WERI-Rb-1 (cell line): ENCODE measurements at regions not wholly inside any gene's neighbourhood (a gene's known extent, or its start where the extent isn't known, plus 50 kb on each side); places are given as distances from the start of the nearest gene placed in this dataset.
"Not testable (repeated sequence)": the region's sequence is repeated elsewhere in the genome, so short reads cannot be mapped to it uniquely, and the experiment has no call there.

Source experiments
- DNase-seq: peaks from one replicate; pipeline ENCODE4 v3.0.0-alpha.2; 2020
- H3K27ac ChIP-seq: fragments of 250-450 bp; sonication (Bioruptor Pico); 2 replicates; pipeline ENCODE4 v1.5.1; 2020; ENCODE audit warnings: mild to moderate bottlenecking, moderate library complexity
- H3K27me3 ChIP-seq: fragments of 250-450 bp; sonication (Bioruptor Pico); 2 replicates; pipeline ENCODE4 v1.5.1; 2021; ENCODE audit warnings: mild to moderate bottlenecking, low read depth, moderate library complexity; ENCODE audit not compliant: insufficient read depth, severe bottlenecking
- H3K36me3 ChIP-seq: fragments of 250-450 bp; sonication (Bioruptor Pico); 2 replicates; pipeline ENCODE4 v1.5.1; 2020; ENCODE audit warnings: mild to moderate bottlenecking, moderate library complexity
- H3K4me3 ChIP-seq: 2 replicates; pipeline ENCODE4 v1.5.1; 2011; ENCODE audit warnings: low read depth, mild to moderate bottlenecking, control low read depth, low read length
- H3K9me3 ChIP-seq: fragments of 250-450 bp; sonication (Bioruptor Pico); 2 replicates; pipeline ENCODE4 v1.5.1; 2021; ENCODE audit warnings: mild to moderate bottlenecking, moderate library complexity; ENCODE audit not compliant: severe bottlenecking

DNA sequence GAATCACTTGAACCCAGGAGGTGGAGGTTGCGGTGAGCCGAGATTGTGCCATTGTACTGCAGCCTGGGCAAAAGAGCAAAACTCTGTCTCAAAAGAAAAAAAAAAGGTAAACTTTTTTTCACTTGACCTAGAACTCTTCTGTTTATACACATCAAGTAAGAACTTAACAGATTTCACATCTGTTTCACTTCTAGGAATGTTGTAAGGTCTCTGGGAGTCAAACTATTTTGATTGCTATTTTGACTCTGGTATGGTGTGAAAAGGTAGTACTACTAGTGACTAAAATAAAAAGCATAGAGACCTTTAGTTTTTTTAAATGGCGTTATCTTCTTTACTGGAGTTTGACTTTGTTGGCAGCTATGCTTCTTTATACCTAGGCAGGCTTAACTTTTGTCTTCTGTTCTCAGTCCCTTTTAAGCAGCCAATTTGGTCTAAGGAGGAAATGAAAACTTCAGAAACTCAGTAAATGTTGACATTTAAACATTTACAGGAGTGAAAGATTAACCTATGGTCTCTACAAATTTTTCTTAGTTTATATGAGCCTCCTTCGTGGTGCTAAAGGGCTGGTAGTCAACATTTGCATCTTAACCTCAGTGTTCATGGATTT lies 84.7 kb downstream of the METTL2B start:
- not testable (repeated sequence) for DNase-seq, H3K36me3 ChIP-seq, H3K27ac ChIP-seq, H3K9me3 ChIP-seq, H3K27me3 ChIP-seq, H3K4me3 ChIP-seq

DNA sequence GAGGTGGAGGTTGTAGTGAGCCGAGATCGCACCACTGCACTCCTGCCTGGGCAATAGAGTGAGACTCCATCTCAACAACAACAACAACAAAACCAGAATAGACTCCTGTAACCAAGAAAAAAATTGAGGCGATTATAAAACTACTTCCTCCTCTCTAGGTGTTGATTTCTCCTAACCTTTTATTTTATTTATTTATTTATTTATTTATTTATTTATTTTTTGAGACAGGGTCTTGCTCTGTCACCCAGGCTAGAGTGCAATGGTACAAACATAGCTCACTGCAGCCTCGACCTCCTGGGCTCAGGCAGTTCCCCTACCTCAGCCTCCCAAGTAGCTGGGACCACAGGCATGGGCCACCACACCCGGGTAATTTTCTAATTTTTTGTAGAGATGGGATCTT lies 86.2 kb downstream of the METTL2B start:
- H3K36me3 ChIP-seq, H3K9me3 ChIP-seq, H3K27me3 ChIP-seq, H3K27ac ChIP-seq, DNase-seq, H3K4me3 ChIP-seq: not testable (repeated sequence)

DNA sequence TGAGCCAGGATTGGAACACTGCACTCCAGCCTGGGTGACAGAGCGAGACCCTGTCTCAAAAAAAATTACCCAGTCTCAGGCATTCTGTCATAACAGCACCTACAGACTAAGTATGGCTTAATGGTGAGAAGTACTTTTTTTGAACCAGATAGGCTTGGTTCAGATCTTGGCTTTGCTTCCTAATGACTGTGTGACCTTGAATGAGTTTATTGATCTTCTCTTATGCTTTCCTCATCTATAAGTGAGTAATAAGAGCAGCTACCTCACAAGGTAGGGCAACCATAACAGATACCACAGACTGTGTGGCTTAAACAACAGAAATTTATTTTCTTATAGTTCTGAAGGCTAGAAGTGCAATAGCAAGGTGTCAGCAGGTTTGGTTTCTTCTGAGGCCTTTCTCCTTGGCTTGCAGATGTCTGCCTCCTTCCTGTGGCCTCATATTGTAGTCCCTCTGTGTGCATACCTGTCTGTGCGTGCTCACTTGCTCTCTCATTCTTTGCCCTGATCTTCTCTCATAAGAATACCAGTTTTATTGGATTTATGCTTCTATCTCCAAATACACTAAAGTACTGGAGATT lies 87.7 kb downstream of the METTL2B start:
- H3K27ac ChIP-seq, H3K27me3 ChIP-seq, H3K4me3 ChIP-seq: not testable (repeated sequence)

DNA sequence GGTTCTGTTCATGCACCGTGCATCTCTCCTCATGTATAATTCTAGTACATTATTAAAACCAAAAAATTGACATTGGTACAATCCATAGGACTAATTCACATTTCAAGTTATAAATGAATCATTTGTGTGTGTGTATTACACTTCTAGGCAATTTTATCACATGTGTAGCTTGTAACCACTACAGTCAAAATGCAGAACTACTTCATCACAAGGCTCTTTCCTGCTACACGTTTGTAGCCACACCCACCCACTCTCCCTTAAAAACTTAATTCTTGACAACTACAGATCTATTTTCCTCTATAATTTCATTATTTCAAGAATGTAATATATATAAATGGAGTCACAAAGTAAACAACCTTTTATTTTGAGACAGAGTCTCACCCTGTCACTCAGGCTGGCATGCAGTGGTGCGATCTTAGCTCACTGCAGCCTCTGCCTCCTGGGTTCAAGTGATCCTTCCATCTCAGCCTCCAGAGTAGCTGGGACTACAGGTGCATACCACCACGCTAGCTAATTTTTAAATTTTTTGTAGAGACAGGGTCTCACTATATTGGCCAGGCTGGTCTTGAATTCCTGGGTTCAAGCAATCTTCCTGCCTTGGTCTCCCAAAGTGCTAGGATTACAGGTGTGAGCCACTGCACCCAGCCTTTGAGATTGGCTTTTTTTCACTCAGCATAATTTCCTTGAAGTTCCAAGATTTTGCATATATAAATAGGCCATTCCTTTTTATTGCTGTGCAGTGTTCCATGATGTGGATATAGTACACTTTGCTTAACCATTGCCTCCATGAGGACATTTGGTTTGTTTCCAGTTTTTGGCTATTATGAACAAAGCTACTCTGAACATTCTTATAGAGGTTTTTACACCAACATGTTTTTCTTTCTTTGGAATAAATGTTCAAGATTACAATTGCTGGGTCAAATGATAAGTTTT lies 88.7 kb downstream of the METTL2B start:
- not testable (repeated sequence) for H3K4me3 ChIP-seq, H3K27me3 ChIP-seq, H3K36me3 ChIP-seq, DNase-seq, H3K9me3 ChIP-seq, H3K27ac ChIP-seq

More for the DNA sequence above, 87.7 kb downstream of the METTL2B start:
- not testable (repeated sequence) for H3K9me3 ChIP-seq, DNase-seq, H3K36me3 ChIP-seq

DNA sequence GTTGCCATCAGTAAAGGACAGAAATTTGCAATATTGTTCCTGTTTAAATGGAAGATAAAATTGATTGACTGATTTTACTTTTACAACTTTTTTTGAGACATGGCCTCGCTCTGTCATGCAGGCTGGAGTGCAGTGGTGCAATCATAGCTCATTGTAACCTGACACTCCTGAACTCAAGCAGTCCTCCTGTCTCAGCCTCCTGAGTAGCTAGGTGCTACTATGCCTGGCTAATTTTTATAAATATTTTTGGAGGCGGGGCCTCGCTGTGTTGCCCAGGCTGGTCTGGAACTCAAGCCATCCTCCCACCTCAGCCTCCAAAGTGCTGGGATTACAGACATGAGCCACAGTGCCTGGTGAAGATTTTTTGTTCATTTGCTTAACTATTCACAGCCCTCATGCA lies 96.8 kb upstream of the GARIN1A start:
- not testable (repeated sequence) for H3K4me3 ChIP-seq, H3K27ac ChIP-seq, DNase-seq, H3K27me3 ChIP-seq, H3K9me3 ChIP-seq, H3K36me3 ChIP-seq

DNA sequence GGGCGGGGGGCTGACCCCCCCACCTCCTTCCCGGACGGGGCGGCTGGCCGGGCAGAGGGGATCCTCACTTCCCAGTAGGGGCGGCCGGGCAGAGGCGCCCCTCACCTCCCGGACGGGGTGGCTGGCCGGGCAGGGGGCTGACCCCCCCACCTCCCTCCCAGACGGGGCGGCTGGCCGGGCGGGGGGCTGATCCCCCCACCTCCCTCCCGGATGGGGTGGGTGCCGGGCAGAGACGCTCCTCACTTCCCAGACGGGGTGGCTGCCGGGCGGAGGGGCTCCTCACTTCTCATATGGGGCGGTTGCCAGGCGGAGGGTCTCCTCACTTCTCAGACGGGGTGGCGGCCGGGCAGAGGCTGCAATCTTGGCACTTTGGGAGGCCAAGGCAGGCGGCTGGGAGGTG lies 95.1 kb upstream of the GARIN1A start:
- not testable (repeated sequence) for H3K27ac ChIP-seq, H3K9me3 ChIP-seq, H3K4me3 ChIP-seq, DNase-seq, H3K36me3 ChIP-seq, H3K27me3 ChIP-seq

DNA sequence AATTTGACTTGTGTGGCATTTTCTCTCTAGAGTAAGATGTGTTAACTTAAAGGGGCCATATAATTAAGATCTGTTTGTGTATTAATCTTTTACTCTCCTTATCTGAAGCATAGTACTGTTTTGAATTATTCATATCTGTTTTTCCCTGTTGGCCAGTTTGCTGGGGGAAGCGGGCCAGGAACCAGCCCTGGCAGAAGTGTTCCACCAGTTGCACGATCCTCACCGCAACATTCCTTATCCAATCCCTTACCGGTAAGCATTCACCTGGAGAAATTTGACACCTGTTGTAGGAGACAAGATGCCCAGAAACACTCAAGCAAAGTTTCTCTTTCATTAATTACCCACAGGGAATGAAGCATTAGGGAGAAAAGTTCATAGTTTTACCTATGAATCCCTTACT lies 92.2 kb upstream of the GARIN1A start:
- H3K36me3 ChIP-seq, H3K27me3 ChIP-seq, DNase-seq, H3K4me3 ChIP-seq, H3K27ac ChIP-seq, H3K9me3 ChIP-seq: not testable (repeated sequence)

DNA sequence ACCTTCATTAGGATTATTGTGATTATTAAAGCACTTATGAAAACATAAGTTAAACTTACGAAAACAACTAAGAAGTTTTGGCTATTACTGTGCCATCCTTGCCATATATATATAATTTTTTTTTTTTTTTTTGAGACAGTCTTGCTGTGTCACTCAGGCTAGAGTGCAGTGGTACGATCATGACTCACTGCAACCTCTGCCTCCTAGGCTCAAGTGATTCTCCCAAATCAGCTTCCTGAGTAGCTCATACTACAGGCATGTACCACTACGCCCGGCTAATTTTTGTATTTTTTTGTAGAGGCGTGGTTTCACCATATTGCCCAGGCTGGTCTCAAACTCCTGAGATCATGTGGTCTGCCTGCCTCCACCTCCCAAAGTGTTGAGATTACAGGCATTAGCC lies 91.0 kb upstream of the GARIN1A start:
- not testable (repeated sequence) for H3K9me3 ChIP-seq, H3K27ac ChIP-seq, DNase-seq, H3K27me3 ChIP-seq, H3K36me3 ChIP-seq, H3K4me3 ChIP-seq

DNA sequence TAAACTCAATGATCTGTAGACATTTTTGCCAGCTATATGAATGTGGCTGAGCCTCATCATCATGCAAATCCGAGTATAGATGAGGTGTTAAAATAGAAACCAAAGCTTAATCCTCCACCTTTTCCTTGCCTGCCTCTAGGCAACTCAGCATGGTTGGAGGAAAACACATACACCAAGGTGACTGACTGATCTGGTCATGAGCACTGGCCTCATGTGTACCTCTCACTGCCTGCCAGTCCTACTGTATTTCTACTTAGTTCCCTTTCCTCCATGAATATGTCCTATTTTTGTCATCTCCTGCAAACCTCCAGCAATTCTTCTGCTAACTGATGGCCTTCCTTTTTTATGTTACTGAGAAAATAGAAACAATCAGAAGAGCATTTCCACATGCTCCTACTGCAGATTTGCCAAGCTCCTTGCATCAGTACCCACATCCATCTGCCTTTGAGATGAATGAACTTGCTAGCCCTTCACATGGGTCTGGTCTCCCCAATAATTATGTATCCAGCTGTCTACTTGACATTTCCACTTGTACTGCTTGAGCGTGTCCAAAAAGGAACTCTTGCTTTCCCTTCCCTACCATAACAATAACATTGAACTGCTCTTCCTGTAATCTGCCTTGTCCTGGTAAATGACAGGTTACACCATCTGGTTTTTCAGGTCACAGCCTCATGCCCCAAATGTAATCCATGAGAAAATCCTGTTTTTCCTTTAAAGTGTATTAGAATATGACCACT lies 90.1 kb upstream of the GARIN1A start:
- not testable (repeated sequence) for H3K27ac ChIP-seq, H3K36me3 ChIP-seq, H3K9me3 ChIP-seq, H3K4me3 ChIP-seq, DNase-seq, H3K27me3 ChIP-seq

DNA sequence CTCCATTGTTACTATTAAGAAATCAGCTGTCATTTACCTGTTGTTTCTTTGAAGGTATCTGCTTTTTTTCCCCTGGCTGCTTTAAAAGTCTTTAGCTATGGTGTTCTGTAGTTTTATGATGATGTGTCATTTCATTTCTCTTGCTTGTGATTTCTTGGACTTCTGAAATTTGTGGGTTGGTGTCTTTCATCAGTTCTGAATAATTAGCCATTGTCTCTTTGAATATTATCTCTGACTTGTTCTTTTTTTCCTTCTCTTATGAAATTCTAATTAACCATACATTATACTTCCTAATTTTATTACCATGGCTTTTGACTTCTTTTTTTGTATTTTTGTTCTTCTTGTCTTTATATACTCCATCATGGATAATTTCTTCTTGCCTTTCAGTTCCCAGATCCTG lies 85.4 kb upstream of the GARIN1A start:
- H3K36me3 ChIP-seq, H3K4me3 ChIP-seq, DNase-seq, H3K27ac ChIP-seq, H3K9me3 ChIP-seq, H3K27me3 ChIP-seq: not testable (repeated sequence)
